NCI-H1092 (cell line): ENCODE measurements at regions not wholly inside any gene's neighbourhood (a gene's known extent, or its start where the extent isn't known, plus 50 kb on each side); places are given as distances from the start of the nearest gene placed in this dataset.

Experiments used
- DNase-seq: peaks from one replicate; lab custom pipeline; 2025; lab: John Stamatoyannopoulos, UW

GRCh38 chr1:104830534-104830933, 1080.8 kb downstream of the AMY1C start:
- DNase-seq: no peak

GRCh38 chr1:104852151-104852550, 1102.5 kb downstream of the AMY1C start:
- no peak for DNase-seq

- no peak for DNase-seq
Observed at GRCh38 chr1:104853276-104853675, 1103.6 kb downstream of the AMY1C start.

DNA sequence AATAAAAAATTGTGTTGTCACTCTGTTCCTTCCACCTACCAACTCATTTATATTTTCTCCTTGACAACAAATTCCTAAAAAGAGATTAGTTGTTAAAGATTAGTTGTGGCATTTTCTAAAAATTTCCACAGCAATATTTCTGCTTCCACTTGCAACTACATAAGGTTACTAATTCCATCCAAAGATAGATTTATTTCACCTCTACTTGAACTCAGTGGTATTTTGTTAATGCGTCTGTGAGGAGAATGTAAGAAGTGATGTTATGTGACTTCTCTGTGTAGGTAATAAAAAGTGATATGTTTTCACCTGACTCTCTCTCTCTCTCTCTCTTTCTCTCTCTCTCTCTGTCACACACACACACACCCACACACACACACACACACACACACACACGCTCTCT, 1104.8 kb downstream of the AMY1C start:
- DNase-seq: no peak

DNA sequence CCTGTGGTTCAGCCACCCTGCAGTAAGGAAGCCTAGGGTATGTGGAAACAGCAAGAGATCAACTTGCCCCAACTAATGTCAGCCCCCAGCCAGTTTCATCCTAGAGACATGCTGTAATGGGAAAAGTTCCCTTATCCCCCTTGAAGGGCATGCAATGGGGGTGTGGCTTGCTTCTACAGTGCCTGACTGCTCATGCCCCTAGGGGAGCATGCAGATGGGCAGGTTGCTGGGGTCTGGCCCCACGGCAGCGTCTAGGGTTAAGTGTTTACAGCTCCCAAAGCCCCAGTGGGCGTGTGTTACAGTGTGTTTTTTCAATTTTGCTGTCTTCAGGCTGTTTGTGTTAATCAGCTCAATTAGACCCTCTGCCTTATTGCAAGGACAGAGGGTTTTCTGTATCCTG, 1105.9 kb downstream of the AMY1C start:
- no peak for DNase-seq

DNA sequence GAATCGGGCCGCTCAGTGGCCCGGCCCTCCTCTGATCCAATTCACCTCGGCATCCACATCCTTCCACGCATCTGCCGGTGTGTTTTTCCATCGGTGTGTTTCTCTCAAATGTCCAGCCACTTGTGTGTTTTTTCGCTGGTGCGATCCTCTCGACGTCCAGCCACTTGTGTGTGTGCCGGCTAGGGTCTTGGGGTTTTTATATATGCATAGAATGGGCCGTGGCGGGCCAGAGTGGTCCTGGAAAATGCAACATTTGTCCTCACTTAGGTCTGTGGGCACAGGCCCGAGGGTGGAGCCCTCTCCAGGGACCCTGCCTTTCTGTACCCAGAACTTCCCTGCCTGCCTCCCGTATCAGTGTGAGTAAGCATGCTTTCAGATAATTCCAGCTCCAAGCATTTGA, 1106.4 kb downstream of the AMY1C start:
- no peak for DNase-seq

GRCh38 chr1:104856518-104856917, 1106.8 kb downstream of the AMY1C start:
- no peak for DNase-seq

DNA sequence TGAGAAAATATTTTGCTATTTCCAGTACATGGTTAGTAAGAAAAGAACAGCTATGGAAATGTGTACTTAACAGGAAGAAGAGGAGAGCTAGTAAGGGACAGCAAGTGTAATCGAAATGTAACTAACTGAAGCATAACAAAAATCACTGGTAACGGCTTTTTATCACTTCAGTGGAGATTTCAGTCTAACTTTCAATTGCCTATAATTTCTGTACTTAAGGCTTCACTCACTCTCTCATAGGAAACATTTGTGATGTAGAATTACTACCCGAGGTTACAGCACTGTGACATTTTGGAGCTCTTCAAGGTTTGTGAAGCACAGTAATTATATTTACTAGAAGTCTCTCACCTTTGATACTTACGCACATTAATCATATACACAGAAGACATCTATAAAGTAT, 1119.1 kb downstream of the AMY1C start:
- DNase-seq: no peak

GRCh38 chr1:104874044-104874443, 1124.3 kb downstream of the AMY1C start:
- no peak for DNase-seq

GRCh38 chr1:104878203-104878909, 1128.7 kb downstream of the AMY1C start:
- DNase-seq: no peak

DNA sequence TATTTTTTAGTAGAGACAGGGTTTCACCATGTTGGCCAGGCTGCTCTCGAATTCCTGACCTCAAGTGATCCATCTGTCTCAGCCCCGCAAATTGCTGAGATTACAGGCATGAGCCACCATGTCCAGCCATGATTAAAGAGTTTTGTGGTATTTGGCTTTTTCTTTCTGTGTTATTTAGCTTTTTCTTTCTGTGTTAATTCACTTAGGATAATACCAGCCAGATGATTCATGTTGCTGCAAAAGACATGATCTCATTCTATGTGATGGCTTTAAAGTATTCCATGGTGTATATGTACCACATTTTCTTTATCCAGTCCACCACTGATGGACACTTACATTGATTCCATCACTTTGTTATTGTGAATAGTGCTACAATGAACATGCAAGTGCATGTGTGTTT, 1135.2 kb downstream of the AMY1C start:
- no peak for DNase-seq

DNA sequence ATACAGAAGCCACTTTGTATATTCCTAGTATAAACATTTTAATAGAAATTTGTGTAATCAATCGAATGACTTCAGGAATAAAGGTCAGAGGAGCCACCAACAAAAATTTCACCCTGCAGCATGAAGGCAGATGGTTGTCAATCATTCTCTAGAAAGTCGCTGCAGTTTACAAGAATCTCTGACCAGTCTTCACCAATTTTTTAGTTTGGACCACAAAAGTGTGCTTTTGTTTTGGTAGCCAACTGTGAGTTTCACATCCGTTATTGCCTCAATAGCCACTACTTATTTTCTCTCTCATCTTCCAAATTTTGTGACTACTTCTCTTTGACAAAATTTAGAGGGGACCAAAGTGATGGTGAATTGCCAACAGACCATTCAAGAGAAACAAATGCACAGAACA, 1155.6 kb downstream of the AMY1C start:
- DNase-seq: no peak

- no peak for DNase-seq
Observed at GRCh38 chr1:104906141-104906540, 1156.4 kb downstream of the AMY1C start.

DNA sequence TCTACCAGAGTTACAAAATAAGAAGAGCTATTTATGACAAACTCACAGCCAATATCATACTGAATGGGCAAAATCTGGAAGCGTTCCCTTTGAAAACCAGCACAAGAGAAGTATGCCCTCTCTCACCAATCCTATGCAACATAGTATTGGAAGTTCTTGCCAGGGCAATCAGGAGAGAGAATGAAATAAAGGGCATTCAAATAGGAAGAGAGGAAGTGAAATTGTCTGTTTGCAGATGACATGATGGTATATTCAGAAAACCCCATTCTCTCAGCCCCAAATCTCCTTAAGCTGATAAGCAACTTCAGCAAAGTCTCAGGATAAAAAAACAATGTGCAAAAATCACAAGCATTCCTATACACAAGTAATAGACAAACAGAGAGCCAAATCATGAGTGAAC, 1169.5 kb downstream of the AMY1C start:
- DNase-seq: no peak

DNA sequence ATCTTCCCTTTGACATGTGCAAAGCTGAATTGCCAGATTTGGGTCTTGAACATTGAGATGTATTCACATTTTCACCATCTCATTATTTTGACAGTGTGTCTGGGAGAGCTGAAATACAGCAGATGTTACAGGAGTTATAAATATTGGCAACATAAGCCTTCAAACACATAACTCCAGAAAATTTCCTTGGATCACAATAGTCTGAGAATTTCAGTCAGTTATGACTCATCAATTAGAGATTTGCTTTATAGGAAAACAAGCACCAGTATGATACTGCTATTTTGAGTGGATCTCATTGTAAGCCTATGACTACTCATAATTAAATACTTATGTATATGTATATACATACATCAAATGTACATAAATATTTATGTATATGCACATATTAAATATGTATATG, 1171.8 kb downstream of the AMY1C start:
- no peak for DNase-seq

GRCh38 chr1:104923075-104923474, 1173.4 kb downstream of the AMY1C start:
- DNase-seq: no peak

GRCh38 chr1:104929280-104929679, 1179.6 kb downstream of the AMY1C start:
- no peak for DNase-seq

DNA sequence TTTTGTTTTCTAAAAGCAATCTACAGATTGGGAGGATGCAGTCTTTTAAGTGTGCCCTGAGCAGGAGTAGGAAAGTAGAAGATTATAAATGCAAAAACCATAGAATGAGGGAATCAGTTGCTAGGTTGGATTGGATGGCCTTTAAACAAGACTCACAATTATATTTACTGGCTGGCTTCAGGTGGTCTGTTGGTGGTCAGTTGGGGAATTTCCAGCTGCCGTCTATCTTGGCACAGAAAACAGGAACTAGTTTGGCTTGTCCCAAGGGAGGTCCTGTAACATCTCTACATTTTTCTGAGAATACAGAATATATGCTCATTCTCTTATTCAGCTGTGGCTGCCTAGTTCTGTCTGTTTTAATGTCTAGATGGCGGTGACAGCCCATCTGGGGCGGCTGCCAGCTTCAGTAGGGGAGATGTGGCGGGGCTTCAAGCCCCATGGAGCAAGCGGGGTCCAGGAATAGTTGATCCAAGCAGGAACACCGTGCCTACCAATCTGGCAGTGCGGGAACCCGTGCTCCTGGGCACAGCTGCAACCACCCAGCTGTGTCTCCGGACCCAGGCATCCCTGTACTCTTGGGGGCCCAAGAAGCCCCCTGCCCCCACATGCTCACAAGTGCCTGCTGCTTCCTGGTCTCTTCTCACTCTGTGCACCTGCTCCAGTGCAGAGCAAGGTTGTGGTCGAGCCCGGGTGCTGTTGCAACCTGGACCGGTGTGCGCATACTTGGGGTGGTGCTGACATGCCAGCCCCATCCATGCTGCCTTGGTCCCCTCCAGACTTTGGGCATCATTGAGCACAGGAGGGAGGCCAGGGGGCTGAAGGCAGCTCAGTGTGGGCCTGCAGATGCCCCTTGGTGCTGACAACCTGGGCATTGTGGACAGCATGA, 1182.6 kb downstream of the AMY1C start:
- DNase-seq: no peak

GRCh38 chr1:104932949-104933679, 1183.4 kb downstream of the AMY1C start:
- DNase-seq: no peak

DNA sequence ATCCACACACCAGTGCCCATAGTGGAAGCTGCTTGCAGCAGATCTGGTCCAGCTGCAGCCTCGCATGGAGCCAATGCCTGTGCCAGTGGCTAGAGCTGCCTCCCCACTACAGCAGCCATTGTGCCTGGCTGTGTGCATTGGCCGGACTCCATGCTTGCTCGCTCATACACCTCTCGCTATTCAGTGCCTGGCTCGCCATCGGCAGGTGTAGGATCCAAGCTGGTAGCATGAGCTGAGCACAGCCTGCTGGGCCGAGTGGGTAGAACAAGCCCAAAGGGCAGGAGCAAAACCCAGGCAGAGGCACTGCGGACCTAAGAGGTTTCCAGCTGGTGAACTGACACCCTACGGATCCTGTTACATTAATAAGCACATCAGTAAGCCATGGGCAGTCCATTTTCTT, 1184.1 kb downstream of the AMY1C start:
- DNase-seq: no peak

- no peak for DNase-seq
Observed at GRCh38 chr1:104945406-104945805, 1195.7 kb downstream of the AMY1C start.

DNA sequence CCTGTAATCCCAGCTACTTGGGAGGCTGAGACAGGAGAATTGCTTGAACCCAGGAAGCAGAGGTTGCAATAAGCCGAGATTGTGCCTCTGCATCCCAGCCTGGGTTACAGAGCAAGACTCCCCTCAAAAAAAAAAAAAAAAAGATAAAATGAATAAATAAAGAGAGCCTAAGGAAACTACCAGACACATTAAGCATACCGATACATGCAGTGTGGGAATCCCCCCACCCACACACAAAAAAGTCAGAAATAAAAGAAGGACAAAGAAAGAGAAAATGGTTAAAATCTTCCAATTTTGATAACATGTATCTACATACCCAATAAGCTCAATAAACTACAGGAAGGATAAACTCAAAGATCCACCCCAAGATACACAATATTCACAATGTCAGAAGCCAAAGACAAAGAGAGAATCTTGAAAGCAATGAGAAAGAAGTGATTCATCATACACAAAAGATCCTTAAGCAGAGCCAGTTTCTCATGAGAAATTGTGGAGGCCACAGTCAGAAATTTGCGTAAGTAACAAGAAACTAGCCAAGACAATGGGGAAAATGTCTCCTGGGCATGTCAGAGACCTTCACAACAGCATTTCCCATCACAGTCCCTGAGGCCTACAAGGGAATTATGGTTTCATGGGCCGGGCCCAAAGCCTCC, 1197.0 kb downstream of the AMY1C start:
- no peak for DNase-seq
